ENCODE measurements at regions not wholly inside any gene's neighbourhood (a gene's known extent, or its start where the extent isn't known, plus 50 kb on each side); places are given as distances from the start of the nearest gene placed in this dataset.

GRCh38 chr2:60336442-60337141, 216.9 kb downstream of the BCL11A start:
- H3K36me3 ChIP-seq (ENCODE audit: insufficient read depth, low read length): no peaks in the 10 kb centered on the region
- no peak overlapping the region for H3K4me3 ChIP-seq (ENCODE audit: low read depth, low read length, poor library complexity, severe bottlenecking)
- peak overlapping the region; percentile 54 for H3K27ac ChIP-seq (ENCODE audit: low read depth, low read length, poor library complexity, severe bottlenecking)
- H3K9me2 ChIP-seq (ENCODE audit: low read depth, low read length): no peaks in the 10 kb centered on the region
- no peak overlapping the region; the same call in 1 of the 2 replicates for H3K9ac ChIP-seq (ENCODE audit: low read length)
- H3F3A ChIP-seq (ENCODE audit: insufficient read depth, low read length): no peaks in the 10 kb centered on the region
- H4K20me1 ChIP-seq (ENCODE audit: insufficient read depth, low read length): no peaks in the 10 kb centered on the region
- no peaks in the 10 kb centered on the region for H3K79me2 ChIP-seq (ENCODE audit: insufficient read depth, low read length)
- no peak for TF ChIP-seq EZH2 (IDR thresholded peaks at IDR 0.05; ENCODE audit: borderline replicate concordance, low read length)
- TF ChIP-seq, protein P1, sequence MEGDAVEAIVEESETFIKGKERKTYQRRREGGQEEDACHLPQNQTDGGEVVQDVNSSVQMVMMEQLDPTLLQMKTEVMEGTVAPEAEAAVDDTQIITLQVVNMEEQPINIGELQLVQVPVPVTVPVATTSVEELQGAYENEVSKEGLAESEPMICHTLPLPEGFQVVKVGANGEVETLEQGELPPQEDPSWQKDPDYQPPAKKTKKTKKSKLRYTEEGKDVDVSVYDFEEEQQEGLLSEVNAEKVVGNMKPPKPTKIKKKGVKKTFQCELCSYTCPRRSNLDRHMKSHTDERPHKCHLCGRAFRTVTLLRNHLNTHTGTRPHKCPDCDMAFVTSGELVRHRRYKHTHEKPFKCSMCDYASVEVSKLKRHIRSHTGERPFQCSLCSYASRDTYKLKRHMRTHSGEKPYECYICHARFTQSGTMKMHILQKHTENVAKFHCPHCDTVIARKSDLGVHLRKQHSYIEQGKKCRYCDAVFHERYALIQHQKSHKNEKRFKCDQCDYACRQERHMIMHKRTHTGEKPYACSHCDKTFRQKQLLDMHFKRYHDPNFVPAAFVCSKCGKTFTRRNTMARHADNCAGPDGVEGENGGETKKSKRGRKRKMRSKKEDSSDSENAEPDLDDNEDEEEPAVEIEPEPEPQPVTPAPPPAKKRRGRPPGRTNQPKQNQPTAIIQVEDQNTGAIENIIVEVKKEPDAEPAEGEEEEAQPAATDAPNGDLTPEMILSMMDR (IDR thresholded peaks at IDR 0.05; ENCODE audit: low read length): no peak
- no peak overlapping the region; the same call in 1 of the 2 replicates for H2AFZ ChIP-seq (ENCODE audit: low read length)
- H3K4me1 ChIP-seq (ENCODE audit: insufficient read depth, low read length, severe bottlenecking): peaks cover 21% of the 10 kb centered on the region
- H3K27me3 ChIP-seq (ENCODE audit: insufficient read depth, low read length): no peaks in the 10 kb centered on the region; the same call in 1 of the 2 replicates
- H3K9me3 ChIP-seq (ENCODE audit: low read length): no peaks in the 10 kb centered on the region
- peak overlapping the region; percentile 22; the same call in 1 of the 2 replicates for H3K4me2 ChIP-seq (ENCODE audit: low read length)

GRCh38 chr2:60335533-60336237, 217.8 kb downstream of the BCL11A start:
- Histone ChIP-seq H3K9me2 (ENCODE audit: low read depth, low read length) (no peaks in the 10 kb centered on the region), H3K4me3 (ENCODE audit: low read depth, low read length, poor library complexity, severe bottlenecking) (no peak overlapping the region), H3K27me3 (ENCODE audit: insufficient read depth, low read length) (no peaks in the 10 kb centered on the region), H2AFZ (ENCODE audit: low read length) (no peak overlapping the region), H3K79me2 (ENCODE audit: insufficient read depth, low read length) (no peaks in the 10 kb centered on the region), H3K9ac (ENCODE audit: low read length) (no peak overlapping the region), H3K4me2 (ENCODE audit: low read length) (no peak overlapping the region), H3K36me3 (ENCODE audit: insufficient read depth, low read length) (no peaks in the 10 kb centered on the region), H3K9me3 (ENCODE audit: low read length) (no peaks in the 10 kb centered on the region), H3K4me1 (ENCODE audit: insufficient read depth, low read length, severe bottlenecking) (peaks cover 21% of the 10 kb centered on the region), H3F3A (ENCODE audit: insufficient read depth, low read length) (no peaks in the 10 kb centered on the region), H3K27ac (ENCODE audit: low read depth, low read length, poor library complexity, severe bottlenecking) (no peak overlapping the region), H4K20me1 (ENCODE audit: insufficient read depth, low read length) (no peaks in the 10 kb centered on the region)
- TF ChIP-seq, protein P1 (IDR thresholded peaks at IDR 0.05; ENCODE audit: low read length): no peak
- TF ChIP-seq EZH2 (IDR thresholded peaks at IDR 0.05; ENCODE audit: borderline replicate concordance, low read length): no peak

- Histone ChIP-seq H3K79me2 (ENCODE audit: insufficient read depth, low read length) (no peaks in the 10 kb centered on the region), H3F3A (ENCODE audit: insufficient read depth, low read length) (no peaks in the 10 kb centered on the region), H3K4me1 (ENCODE audit: insufficient read depth, low read length, severe bottlenecking) (peaks cover 21% of the 10 kb centered on the region), H2AFZ (ENCODE audit: low read length) (no peak overlapping the region), H3K9me3 (ENCODE audit: low read length) (no peaks in the 10 kb centered on the region), H3K9ac (ENCODE audit: low read length) (no peak overlapping the region), H3K27me3 (ENCODE audit: insufficient read depth, low read length) (no peaks in the 10 kb centered on the region), H4K20me1 (ENCODE audit: insufficient read depth, low read length) (no peaks in the 10 kb centered on the region), H3K36me3 (ENCODE audit: insufficient read depth, low read length) (no peaks in the 10 kb centered on the region), H3K4me3 (ENCODE audit: low read depth, low read length, poor library complexity, severe bottlenecking) (no peak overlapping the region), H3K27ac (ENCODE audit: low read depth, low read length, poor library complexity, severe bottlenecking) (no peak overlapping the region), H3K4me2 (ENCODE audit: low read length) (no peak overlapping the region), H3K9me2 (ENCODE audit: low read depth, low read length) (no peaks in the 10 kb centered on the region)
- TF ChIP-seq, protein P1 (IDR thresholded peaks at IDR 0.05; ENCODE audit: low read length): no peak
- no peak for TF ChIP-seq EZH2 (IDR thresholded peaks at IDR 0.05; ENCODE audit: borderline replicate concordance, low read length)
Measured at GRCh38 chr2:60334610-60335009, 218.8 kb downstream of the BCL11A start.

All from OCI-LY1 (cell line).